ENCODE measurements at regions not wholly inside any gene's neighbourhood (a gene's known extent, or its start where the extent isn't known, plus 50 kb on each side); places are given as distances from the start of the nearest gene placed in this dataset.

DNA sequence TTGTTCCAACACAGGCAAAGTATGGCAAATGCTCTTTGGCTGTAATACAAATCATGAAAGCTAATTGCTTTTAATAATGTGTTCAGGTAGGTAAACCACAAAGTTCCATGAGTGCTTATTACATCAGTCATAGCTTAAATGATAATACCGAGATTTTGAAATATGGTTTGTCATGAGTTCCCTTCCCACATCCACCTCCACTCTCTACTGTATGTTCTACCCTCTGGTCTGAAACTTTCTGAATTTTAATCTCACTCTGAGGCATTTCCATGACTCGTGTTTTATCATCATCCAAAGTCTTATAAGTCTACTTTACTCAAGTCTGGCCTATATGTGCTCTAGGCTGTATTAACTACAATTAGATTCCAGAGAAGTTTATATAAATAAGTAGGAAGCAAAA, 354.8 kb downstream of the AKAIN1 start:
- Histone ChIP-seq H3K4me1 (no peaks in the 10 kb centered on the region), H3K27ac (no peak overlapping the region), H3K4me2 (no peak overlapping the region), H3K4me3 (no peak overlapping the region), H3K9me3 (no peaks in the 10 kb centered on the region)
- ChIA-PET CTCF (interaction anchor here (0.6 kb wide), 1 partner anchor 11 kb away, joined by 3 read pairs; no protein-coding TSS in a partner anchor), POLR2A (no interaction called here)
- FAIRE-seq (no peak), ATAC-seq (no peak), DNase-seq (ENCODE audit: low read depth in 1 of 2, low spot score in 1 of 2) (no peak)
- 2% methylated on average over 2 of the region's 2 CpGs for WGBS (ENCODE audit: missing lambda C conversion rate)
- no peak for TF ChIP-seq EP300 (IDR thresholded peaks at IDR 0.05)
- no peak for TF ChIP-seq ZFP36 (IDR thresholded peaks at IDR 0.05; ENCODE audit: borderline replicate concordance, partially characterized antibody)
- no peak for TF ChIP-seq TP53 (CRISPR knock-in tag; IDR thresholded peaks at IDR 0.05)
- no peak for TF ChIP-seq JUNB (IDR thresholded peaks at IDR 0.05)
- TF ChIP-seq CBX2 (IDR thresholded peaks at IDR 0.05; ENCODE audit: borderline replicate concordance, low read depth) = no peak
- no peak for TF ChIP-seq RARB (CRISPR knock-in tag; IDR thresholded peaks at IDR 0.05)
- no peak for TF ChIP-seq ZNF302 (CRISPR knock-in tag; IDR thresholded peaks at IDR 0.05)

DNA sequence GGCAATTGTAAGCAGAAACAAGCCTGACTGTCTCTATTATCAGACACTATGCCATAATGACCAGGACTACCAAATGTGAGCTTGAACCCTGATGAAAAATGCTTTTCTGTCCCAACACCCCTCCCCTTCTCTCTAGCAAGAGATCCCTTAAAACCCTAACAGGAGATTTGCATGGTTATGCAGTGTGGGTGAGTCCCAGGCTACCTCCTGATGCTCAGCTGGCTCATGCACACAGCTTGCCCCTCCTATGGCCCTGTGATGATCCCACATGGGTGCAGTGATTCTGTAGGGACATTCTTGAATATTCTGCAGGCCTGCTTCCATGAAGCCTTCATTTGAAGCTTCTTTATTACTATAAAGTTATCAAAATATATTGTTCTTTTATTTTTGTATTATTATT, 357.4 kb downstream of the AKAIN1 start:
- TF ChIP-seq JUNB (IDR thresholded peaks at IDR 0.05) = no peak
- TF ChIP-seq RFX5 (IDR thresholded peaks at IDR 0.05) = no peak
- no peak for TF ChIP-seq EP300 (IDR thresholded peaks at IDR 0.05)
- no peak for TF ChIP-seq HOXB13 (CRISPR knock-in tag; IDR thresholded peaks at IDR 0.05; ENCODE audit: low read depth)
- no peaks in the 10 kb centered on the region for H3K4me1 ChIP-seq
- CTCF ChIA-PET = no interaction called here

DNA sequence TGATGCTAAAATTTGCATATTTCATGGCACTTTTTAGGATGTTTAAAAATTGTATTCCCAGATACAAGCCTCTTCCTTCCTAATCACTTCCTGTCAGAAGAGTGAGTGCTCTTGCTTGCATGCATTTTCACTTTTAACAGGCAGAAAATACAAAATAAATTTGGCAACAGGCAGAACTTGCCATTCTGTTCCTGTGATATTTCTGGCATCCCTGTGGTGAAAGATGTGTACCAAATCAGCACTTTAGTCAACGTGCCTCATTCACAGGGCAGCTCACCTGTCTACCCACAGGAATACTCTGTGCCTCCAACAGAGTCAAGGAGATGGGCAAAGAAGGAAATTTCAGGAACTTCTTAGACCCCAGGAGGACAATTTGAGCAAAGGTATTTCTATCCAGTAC, 360.9 kb downstream of the AKAIN1 start:
- CTCF ChIA-PET = no interaction called here
- Histone ChIP-seq H3K4me1 (no peaks in the 10 kb centered on the region), H3K9me3 (no peaks in the 10 kb centered on the region), H3K27ac (no peak overlapping the region), H3K4me2 (no peak overlapping the region), H3K4me3 (no peak overlapping the region)
- FAIRE-seq = no peak
- POLR2A ChIA-PET = no interaction called here
- TF ChIP-seq ZNF302 (CRISPR knock-in tag; IDR thresholded peaks at IDR 0.05) (no peak), TP53 (CRISPR knock-in tag; IDR thresholded peaks at IDR 0.05) (no peak), EHF (CRISPR knock-in tag; IDR thresholded peaks at IDR 0.05) (no peak), RARB (CRISPR knock-in tag; IDR thresholded peaks at IDR 0.05) (no peak), HDAC2 (IDR thresholded peaks at IDR 0.05) (no peak), MYC (IDR thresholded peaks at IDR 0.05; ENCODE audit: borderline replicate concordance, low read length) (no peak), POLR2A (IDR thresholded peaks at IDR 0.05; ENCODE audit: low read length) (no peak), HEYL (CRISPR knock-in tag; IDR thresholded peaks at IDR 0.05) (no peak), PHF8 (IDR thresholded peaks at IDR 0.05; ENCODE audit: borderline replicate concordance, low read depth) (no peak), NR3C1 (IDR thresholded peaks at IDR 0.05) (no peak), JUN (IDR thresholded peaks at IDR 0.05) (no peak), CBX8 (IDR thresholded peaks at IDR 0.05) (no peak)
- TF ChIP-seq, protein P1, sequence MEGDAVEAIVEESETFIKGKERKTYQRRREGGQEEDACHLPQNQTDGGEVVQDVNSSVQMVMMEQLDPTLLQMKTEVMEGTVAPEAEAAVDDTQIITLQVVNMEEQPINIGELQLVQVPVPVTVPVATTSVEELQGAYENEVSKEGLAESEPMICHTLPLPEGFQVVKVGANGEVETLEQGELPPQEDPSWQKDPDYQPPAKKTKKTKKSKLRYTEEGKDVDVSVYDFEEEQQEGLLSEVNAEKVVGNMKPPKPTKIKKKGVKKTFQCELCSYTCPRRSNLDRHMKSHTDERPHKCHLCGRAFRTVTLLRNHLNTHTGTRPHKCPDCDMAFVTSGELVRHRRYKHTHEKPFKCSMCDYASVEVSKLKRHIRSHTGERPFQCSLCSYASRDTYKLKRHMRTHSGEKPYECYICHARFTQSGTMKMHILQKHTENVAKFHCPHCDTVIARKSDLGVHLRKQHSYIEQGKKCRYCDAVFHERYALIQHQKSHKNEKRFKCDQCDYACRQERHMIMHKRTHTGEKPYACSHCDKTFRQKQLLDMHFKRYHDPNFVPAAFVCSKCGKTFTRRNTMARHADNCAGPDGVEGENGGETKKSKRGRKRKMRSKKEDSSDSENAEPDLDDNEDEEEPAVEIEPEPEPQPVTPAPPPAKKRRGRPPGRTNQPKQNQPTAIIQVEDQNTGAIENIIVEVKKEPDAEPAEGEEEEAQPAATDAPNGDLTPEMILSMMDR (IDR thresholded peaks at IDR 0.05) = no peak
- TF ChIP-seq, protein P2, sequence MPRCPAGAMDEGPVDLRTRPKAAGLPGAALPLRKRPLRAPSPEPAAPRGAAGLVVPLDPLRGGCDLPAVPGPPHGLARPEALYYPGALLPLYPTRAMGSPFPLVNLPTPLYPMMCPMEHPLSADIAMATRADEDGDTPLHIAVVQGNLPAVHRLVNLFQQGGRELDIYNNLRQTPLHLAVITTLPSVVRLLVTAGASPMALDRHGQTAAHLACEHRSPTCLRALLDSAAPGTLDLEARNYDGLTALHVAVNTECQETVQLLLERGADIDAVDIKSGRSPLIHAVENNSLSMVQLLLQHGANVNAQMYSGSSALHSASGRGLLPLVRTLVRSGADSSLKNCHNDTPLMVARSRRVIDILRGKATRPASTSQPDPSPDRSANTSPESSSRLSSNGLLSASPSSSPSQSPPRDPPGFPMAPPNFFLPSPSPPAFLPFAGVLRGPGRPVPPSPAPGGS (IDR thresholded peaks at IDR 0.05) = no peak
- TF ChIP-seq, protein P3, sequence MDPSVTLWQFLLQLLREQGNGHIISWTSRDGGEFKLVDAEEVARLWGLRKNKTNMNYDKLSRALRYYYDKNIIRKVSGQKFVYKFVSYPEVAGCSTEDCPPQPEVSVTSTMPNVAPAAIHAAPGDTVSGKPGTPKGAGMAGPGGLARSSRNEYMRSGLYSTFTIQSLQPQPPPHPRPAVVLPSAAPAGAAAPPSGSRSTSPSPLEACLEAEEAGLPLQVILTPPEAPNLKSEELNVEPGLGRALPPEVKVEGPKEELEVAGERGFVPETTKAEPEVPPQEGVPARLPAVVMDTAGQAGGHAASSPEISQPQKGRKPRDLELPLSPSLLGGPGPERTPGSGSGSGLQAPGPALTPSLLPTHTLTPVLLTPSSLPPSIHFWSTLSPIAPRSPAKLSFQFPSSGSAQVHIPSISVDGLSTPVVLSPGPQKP (IDR thresholded peaks at IDR 0.05; ENCODE audit: low read depth, low read length) = no peak
- ATAC-seq = no peak
- 0% methylated on average over 1 of the region's 1 CpG for WGBS (ENCODE audit: missing lambda C conversion rate)
- DNase-seq (ENCODE audit: low read depth in 1 of 2, low spot score in 1 of 2) = no peak

More for the DNA sequence above, 357.4 kb downstream of the AKAIN1 start:
- DNase-seq (ENCODE audit: low read depth in 1 of 2, low spot score in 1 of 2) = no peak
- Histone ChIP-seq H3K27ac (no peak overlapping the region), H3K9me3 (no peaks in the 10 kb centered on the region), H3K4me3 (no peak overlapping the region), H3K4me2 (no peak overlapping the region)
- FAIRE-seq = no peak
- POLR2A ChIA-PET = no interaction called here
- ATAC-seq = no peak

Data from A549 (cell line).